ENCODE measurements at regions not wholly inside any gene's neighbourhood (a gene's known extent, or its start where the extent isn't known, plus 50 kb on each side); places are given as distances from the start of the nearest gene placed in this dataset.

GRCh38 chr2:38203446-38203810, 127.5 kb upstream of the CYP1B1 start:
- TF ChIP-seq CTCF (conservative IDR thresholded peaks at IDR 0.05; ENCODE audit: low read length) (no peak), EZH2phosphoT487 (IDR thresholded peaks at IDR 0.05; ENCODE audit: borderline replicate concordance, low read depth, low read length) (no peak)
